ENCODE measurements at regions not wholly inside any gene's neighbourhood (a gene's known extent, or its start where the extent isn't known, plus 50 kb on each side); places are given as distances from the start of the nearest gene placed in this dataset.

DNA sequence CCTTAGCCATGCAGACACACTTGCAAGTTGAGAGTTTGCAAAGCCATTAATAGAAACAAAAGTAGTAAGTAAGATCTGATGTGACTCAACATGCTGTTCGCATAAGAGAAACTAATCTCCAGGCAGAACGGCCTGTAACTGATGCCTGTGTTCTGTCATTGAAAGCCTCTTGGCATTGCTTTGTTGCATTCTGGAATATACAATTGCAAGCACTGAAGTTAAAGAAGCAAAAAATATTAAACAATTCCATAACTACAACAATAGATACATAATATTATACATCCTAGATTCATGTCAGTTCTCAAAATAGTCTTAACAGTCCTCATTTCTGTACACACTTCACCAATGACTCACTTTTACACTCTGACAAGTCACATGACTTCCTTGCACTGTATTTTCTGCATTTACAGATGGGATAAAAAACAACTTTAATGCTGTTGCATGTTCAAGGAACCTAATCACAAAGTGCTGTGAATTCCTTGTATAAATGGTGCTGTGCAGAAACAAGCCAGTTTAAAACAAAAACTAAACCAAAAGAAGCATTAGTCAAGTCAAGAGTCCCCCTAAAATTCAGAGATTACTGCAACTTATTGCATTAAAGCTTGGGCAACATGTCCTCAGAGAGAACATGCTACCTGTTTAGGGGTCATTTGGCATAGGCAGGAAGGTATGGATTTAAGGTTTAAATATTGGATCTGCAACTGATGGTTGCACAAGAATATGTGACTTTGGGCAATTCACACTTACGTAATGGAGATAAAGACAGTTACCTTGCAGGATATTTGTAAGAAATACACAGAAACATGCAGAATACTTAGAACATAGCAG lies 79.5 kb upstream of the SERP2 start:
- TF ChIP-seq CTCF (IDR thresholded peaks at IDR 0.05) (no peak), POLR2AphosphoS5 (IDR thresholded peaks at IDR 0.05) (peak; percentile 64 to 78 (median 74))

Data from sigmoid colon (tissue), 4 donors.